K562 (cell line): ENCODE measurements at regions not wholly inside any gene's neighbourhood (a gene's known extent, or its start where the extent isn't known, plus 50 kb on each side); places are given as distances from the start of the nearest gene placed in this dataset.

Experiments
- ARHGAP35 ChIP-seq: fragments of 450-650 bp; IDR thresholded peaks from 2 replicates; pipeline ENCODE4 v1.6.1; 2018; ENCODE audit not compliant: partially characterized antibody
- DPF2 ChIP-seq: fragments of 450-650 bp; IDR thresholded peaks from 2 replicates; pipeline ENCODE4 v1.6.1; 2016
- ELF1 ChIP-seq: fragments of 200-800 bp; sonication (Bioruptor generic); IDR thresholded peaks from 2 replicates; pipeline ENCODE4 v1.6.1; 2016; ENCODE audit warnings: missing genetic modification characterization, missing compliant biosample characterization
- JUND ChIP-seq, 2 experiments: IDR thresholded peaks; 2 replicates in 1 of 2; 3 replicates in 1 of 2; pipeline ENCODE4 v1.6.1; 2011; ENCODE audit warnings: borderline replicate concordance in 2 of 2, low read depth in 2 of 2, low read length in 2 of 2, improper control_type of control experiment in 1 of 2, missing biosample characterization in 1 of 2, missing genetic modification characterization in 1 of 2, missing genetic modification reagents in 1 of 2
- ZKSCAN3 ChIP-seq: fragments of 250-450 bp; sonication (Bioruptor Pico); IDR thresholded peaks from 2 replicates; pipeline ENCODE4 v1.4.0; 2020
- ZNF282 ChIP-seq: sonication (generic); formaldehyde crosslinking; IDR thresholded peaks from 2 replicates; pipeline ENCODE4 v1.8.1; 2023; ENCODE audit warnings: missing genetic modification reagents

GRCh38 chr11:27910186-27910931, 197.6 kb downstream of the KIF18A start:
- TF ChIP-seq ZKSCAN3 (CRISPR knock-in tag) (no peak), JUND (IDR thresholded peaks at IDR 0.05; ENCODE audit: borderline replicate concordance, low read depth, low read length) (no peak), JUND (tag; IDR thresholded peaks at IDR 0.05; ENCODE audit: borderline replicate concordance, low read depth, low read length) (no peak), ZNF282 (CRISPR knock-in tag) (no peak), ARHGAP35 (no peak), DPF2 (no peak), ELF1 (tag) (no peak)
